AML-193 (cell line): ENCODE measurements at regions not wholly inside any gene's neighbourhood (a gene's known extent, or its start where the extent isn't known, plus 50 kb on each side); places are given as distances from the start of the nearest gene placed in this dataset.

Experiments used
- DNase-seq, 2 experiments: peaks; one replicate each; lab custom pipeline; 2025; lab: John Stamatoyannopoulos, UW

DNA sequence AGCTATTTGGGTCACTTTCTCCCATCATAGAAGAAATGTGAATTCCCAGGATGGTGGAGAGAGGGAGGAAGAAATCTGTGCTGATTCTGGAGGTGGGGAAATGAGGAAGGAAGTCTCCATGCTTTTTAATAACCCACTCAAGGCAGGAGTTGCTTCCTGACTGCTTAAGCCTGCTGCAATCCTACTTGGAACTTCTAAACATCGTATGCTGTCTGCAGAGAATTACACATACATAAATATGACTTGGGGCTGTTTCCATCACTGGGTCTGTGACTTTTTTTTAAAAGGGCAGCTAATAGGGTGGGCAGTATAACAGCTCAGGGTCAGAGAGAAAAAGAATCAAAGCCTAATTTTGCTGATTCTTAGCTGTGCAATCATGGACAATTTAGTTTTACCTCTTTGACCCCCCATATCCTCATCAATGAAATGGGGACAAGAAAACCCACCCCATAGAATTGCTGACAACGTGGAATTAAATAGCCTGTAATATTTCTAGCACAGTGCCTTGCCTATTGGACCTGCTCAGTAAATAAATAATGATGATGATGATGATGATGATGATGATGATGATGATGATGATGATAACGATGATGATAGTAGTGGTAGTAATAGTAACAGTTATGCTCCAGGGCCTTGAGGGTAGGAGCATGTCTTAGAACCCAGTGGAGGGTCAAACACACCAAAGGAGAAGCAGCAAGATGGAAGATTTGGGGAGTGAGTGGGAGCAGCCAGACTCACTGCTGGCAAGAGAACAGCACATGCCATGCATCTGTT is 166.7 kb upstream of the LRFN2 start:
- DNase-seq: no peak

DNA sequence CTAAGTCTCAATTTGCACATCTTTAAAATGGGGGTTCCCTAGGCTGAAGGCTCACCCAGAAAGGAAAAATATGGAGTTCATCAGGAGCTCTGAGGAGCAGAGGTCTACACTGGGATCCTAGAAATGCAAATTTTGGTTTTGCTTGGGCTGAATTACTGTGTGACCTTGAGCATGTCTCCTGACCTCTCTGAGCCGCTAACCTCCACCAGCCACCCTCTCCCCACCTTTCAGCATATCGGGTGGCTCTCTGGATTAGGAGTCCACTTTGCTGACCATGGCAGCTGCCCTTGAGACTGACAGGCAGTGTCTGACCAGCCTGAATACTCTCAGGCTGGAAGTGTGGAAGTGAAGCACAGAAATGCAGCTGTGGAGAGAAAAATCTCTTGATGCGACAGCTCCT is 165.9 kb upstream of the LRFN2 start:
- DNase-seq: no peak

- no peak for DNase-seq
These were observed 157.7 kb upstream of the LRFN2 start for GRCh38 chr6:40744835-40745234.

DNA sequence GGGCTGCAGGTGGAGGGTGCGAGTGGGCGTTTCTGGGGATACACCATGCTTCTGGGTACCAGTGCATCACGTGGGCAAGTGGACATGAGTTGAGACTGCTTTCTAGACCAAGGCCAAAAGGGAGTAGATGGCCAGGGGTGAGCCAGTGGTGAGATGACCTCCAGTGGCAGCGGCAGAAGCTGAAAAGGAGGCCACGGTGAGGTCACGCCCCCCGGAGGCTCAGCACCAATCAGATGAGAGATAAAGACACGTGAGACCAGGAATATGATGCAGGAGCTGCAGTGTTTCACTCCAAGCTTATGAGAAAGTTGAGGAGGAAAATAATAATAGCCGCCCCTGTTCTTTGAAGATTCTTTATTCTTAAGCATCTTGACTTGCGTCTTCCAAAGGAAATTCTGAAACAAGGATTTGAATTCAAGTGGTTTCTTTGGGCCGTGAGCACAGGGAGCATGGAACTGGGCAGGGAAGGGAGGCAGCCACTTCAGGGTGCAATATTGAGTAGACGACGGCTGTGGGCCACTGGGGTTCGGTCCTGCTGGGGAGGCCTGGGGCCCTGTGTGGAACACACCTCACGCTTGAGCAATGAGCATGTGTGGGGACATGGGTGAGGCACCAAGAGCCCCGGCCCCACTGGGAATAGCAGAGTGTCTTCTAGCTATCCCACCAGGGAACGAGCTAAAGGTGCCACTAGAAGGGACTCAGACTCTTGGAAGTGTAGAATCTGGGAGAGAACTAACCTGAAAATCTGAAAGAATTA is 156.7 kb upstream of the LRFN2 start:
- no peak for DNase-seq

DNA sequence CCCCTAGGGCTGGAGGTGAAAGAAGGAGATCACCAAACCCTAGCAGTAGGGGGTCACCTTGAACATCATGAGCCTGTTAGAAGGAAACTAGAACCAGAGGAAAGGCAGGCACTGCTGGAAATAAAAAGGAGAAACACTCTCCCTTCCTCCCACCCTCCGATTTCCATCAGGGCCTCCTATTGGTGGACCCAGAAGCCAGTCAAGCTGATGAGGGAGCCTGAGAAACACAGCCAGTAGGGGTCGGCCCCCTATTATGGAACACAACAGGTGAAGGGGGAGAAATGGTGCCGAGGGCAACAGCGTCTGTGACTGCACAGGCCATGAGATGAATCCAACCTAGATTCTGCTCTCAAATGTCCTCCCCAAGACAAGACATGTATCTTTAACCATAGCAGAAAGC is 156.1 kb upstream of the LRFN2 start:
- DNase-seq: no peak

- DNase-seq: no peak
These were observed 153.4 kb upstream of the LRFN2 start for GRCh38 chr6:40740518-40740917.

- no peak for DNase-seq
These were observed 151.5 kb upstream of the LRFN2 start for GRCh38 chr6:40738551-40739193.

GRCh38 chr6:40735521-40735920 is 148.4 kb upstream of the LRFN2 start:
- no peak for DNase-seq

DNA sequence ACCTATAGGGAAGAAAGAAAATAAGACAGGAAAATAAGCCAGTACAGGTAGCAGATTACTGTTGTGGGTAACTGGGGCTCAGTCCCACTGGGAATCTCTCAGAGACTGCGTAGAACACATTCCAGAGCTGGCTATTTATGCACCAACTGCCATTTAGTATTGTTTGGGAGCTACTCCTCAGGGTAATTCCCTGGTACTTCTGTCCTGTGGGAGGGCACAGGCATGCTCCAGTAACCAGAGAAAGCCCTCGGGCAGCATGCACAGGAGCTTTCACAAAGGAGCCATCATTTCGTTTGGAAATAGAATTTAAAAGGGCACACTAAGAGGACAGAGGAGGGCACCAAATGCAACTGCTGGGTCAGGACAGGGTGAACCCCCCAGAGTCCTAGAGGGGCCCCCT is 148.0 kb upstream of the LRFN2 start:
- DNase-seq: no peak

- no peak for DNase-seq
These were observed 147.4 kb upstream of the LRFN2 start for GRCh38 chr6:40734607-40735006.

DNA sequence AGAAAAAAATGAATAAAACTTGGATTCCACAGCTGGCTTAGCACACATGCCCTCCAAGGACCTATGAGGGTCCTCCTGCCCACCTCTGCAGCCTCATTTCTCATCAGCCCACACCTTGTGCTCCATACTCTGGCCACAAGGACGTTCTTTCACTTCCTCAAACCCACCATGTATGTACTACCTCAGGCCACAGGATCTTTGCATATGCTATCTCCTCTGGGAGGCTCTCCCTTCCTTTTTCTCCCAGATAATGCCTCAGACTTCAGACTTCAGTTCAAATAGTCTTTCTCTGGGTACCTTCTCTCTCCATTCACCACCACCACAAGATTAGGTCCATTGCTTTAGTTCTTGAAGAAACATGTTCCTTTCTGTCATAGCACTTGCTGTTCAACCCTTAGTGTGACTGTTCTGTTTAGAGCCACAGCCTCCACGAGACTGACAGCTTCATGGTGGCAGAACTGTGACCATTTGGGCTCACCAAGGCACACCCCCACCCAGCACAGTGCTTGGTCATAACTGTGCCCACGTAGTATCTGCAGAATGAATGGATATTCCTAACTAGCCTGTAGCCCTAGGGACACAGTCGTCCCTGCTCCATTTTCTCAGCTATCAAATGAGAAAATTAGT is 146.7 kb upstream of the LRFN2 start:
- no peak for DNase-seq

GRCh38 chr6:40733290-40733689 is 146.1 kb upstream of the LRFN2 start:
- DNase-seq: no peak

GRCh38 chr6:40732878-40733277 is 145.7 kb upstream of the LRFN2 start:
- DNase-seq: no peak

GRCh38 chr6:40728643-40729042 is 141.5 kb upstream of the LRFN2 start:
- DNase-seq: no peak

DNA sequence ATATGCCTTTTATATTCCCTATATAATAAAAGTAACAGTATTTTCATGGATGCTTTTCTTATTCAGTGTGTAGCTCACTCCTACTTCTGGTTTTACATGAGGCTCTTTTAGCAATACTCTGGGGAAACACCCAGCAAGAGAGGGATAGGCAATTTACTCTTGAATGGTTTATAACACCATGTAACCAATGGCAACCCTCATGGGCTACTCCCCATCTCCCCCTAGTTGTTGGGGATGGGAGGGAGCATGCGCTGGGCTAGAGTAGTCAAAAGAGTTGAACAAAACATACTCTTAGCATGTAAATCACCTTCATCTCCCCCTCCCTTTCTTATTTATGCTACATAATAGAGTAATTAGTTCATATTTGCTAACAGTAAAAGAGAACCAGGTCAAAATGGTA is 140.1 kb upstream of the LRFN2 start:
- no peak for DNase-seq

DNA sequence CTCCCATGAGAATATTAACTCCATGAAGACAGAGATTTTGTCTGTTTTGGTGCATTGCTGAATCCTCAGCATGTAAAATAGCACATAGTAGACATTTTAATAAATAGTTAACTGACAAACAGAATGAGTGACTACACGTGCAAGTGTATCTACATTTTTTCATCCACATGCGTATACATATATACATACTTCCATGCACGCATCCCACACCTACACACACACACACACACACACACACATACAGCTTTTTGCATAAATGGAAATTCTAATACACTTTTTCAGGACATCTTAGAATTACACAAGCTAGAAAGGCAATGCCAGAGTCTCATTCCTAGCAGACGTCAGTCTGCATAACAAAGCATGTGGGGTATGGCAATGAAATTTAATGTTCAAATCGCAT is 139.7 kb upstream of the LRFN2 start:
- no peak for DNase-seq

GRCh38 chr6:40725390-40725789 is 138.2 kb upstream of the LRFN2 start:
- DNase-seq: no peak

GRCh38 chr6:40724886-40725285 is 137.7 kb upstream of the LRFN2 start:
- no peak for DNase-seq

DNA sequence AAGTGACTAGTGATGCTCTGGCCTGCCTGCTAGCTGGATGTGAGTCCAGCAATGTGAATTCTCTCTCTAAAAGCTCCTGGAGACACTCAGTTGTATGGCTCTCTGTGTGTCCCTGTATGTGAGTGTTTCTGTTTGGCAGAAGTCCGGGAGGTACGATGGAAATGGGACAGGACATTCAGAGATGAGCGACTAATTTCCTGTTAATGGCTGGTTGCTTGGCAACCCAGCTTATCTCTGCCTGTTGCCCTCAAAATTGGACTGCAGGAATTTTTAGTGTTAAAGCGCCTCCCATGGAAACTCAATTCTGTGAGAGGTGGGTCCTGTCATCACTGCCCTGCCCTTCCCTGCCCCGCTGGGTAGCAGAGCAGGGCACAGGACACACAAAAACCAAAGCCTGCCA is 136.8 kb upstream of the LRFN2 start:
- no peak for DNase-seq

DNA sequence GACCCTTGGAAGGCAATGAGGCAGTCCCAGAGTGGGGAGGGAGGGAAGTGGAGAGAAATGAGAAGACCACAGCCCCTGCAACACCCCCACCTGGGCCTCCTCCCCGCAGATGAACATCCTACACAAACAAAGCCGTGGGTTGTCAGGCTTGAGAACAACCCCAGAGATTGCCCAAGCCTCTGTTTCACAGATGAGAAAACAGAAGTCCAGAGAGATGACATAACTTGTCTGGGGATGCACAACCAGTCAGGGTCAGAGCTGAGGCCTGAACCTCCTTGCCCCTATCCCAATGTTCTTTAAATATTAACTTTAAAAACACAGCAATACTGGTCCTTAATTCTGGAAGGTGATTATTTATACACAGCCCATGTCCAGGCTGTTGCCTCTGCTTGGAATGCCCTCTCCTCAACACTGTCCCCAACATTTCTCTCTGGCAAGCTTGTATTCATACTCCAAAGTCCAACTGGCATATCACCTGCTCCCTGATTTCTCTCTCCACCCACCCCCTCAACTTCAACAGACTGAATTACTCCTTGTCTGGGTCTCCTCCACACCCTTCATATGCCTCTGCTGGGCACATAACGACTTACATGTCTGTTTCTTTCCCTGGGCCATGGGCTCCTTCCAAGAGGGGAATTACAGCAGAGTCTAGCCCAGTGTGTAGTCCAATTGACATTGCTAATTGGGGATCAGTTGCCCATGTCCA is 135.5 kb upstream of the LRFN2 start:
- no peak for DNase-seq

GRCh38 chr6:40722091-40722490 is 134.9 kb upstream of the LRFN2 start:
- DNase-seq: no peak
